ENCODE measurements at regions not wholly inside any gene's neighbourhood (a gene's known extent, or its start where the extent isn't known, plus 50 kb on each side); places are given as distances from the start of the nearest gene placed in this dataset.

- DNase-seq (ENCODE audit: low spot score) (no peak), ATAC-seq (no peak)
- Histone ChIP-seq H3K4me2 (no peak overlapping the region), H4K20me1 (replicated peaks; ENCODE audit: insufficient read depth) (no peaks in the 10 kb centered on the region), H3K9me2 (ENCODE audit: insufficient read depth) (peaks cover 17% of the 10 kb centered on the region; the same call in 1 of the 2 replicates), H3K27me3 (ENCODE audit: insufficient read depth) (no peaks in the 10 kb centered on the region), H3K4me3 (no peak overlapping the region), H3K79me2 (replicated peaks; ENCODE audit: insufficient read depth) (no peaks in the 10 kb centered on the region), H3K4me1 (ENCODE audit: insufficient read depth) (no peaks in the 10 kb centered on the region), H3K36me3 (ENCODE audit: insufficient read depth) (no peaks in the 10 kb centered on the region), H3F3A (replicated peaks; ENCODE audit: low read depth) (no peaks in the 10 kb centered on the region), H3K27ac (ENCODE audit: low read depth) (no peak overlapping the region), H2AFZ (no peak overlapping the region)
- no peak for TF ChIP-seq EZH2phosphoT487 (IDR thresholded peaks at IDR 0.05; ENCODE audit: unreplicated experiment)
- TF ChIP-seq CREB1 (CRISPR knock-in tag; IDR thresholded peaks at IDR 0.05; ENCODE audit: low read depth), result no peak
- no peak for TF ChIP-seq STAT1 (IDR thresholded peaks at IDR 0.05; ENCODE audit: unreplicated experiment)
- Mint-ChIP-seq H3K4me1 (no peaks in the 10 kb centered on the region), H3K27me3 (ENCODE audit: insufficient read depth, low read depth, poor library complexity) (no peaks in the 10 kb centered on the region), H3K36me3 (ENCODE audit: low read depth) (no peaks in the 10 kb centered on the region; the same call in 2 of the 3 replicates), H3K4me3 (no peak overlapping the region), H3K9me3 (peaks cover 2% of the 10 kb centered on the region; the same call in 1 of the 3 replicates), H3K27ac (no peak overlapping the region)
These were observed 349.8 kb upstream of the CPEB2 start for GRCh38 chr4:14652522-14652921.

- H3K9me2 ChIP-seq (ENCODE audit: insufficient read depth), result peaks cover 17% of the 10 kb centered on the region; the same call in 1 of the 2 replicates
- peaks cover 2% of the 10 kb centered on the region; the same call in 1 of the 3 replicates for H3K9me3 Mint-ChIP-seq
- no peaks in the 10 kb centered on the region; the same call in 2 of the 3 replicates for H3K36me3 Mint-ChIP-seq (ENCODE audit: low read depth)
- H3K36me3 ChIP-seq (ENCODE audit: insufficient read depth), result no peaks in the 10 kb centered on the region
- TF ChIP-seq, protein P1, sequence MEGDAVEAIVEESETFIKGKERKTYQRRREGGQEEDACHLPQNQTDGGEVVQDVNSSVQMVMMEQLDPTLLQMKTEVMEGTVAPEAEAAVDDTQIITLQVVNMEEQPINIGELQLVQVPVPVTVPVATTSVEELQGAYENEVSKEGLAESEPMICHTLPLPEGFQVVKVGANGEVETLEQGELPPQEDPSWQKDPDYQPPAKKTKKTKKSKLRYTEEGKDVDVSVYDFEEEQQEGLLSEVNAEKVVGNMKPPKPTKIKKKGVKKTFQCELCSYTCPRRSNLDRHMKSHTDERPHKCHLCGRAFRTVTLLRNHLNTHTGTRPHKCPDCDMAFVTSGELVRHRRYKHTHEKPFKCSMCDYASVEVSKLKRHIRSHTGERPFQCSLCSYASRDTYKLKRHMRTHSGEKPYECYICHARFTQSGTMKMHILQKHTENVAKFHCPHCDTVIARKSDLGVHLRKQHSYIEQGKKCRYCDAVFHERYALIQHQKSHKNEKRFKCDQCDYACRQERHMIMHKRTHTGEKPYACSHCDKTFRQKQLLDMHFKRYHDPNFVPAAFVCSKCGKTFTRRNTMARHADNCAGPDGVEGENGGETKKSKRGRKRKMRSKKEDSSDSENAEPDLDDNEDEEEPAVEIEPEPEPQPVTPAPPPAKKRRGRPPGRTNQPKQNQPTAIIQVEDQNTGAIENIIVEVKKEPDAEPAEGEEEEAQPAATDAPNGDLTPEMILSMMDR (conservative IDR thresholded peaks at IDR 0.05; ENCODE audit: low read depth in 2 of 2), result no peak
- no peak for TF ChIP-seq EZH2 (IDR thresholded peaks at IDR 0.05; ENCODE audit: low read depth, unreplicated experiment)
- H3K4me1 ChIP-seq (ENCODE audit: insufficient read depth), result no peaks in the 10 kb centered on the region
- H3K27me3 ChIP-seq (ENCODE audit: insufficient read depth), result no peaks in the 10 kb centered on the region
- H3K4me1 Mint-ChIP-seq, result no peaks in the 10 kb centered on the region
- no peak overlapping the region for H3K4me2 ChIP-seq
- H3K27me3 Mint-ChIP-seq (ENCODE audit: insufficient read depth, low read depth, poor library complexity), result no peaks in the 10 kb centered on the region
- no peak overlapping the region for H3K27ac ChIP-seq (ENCODE audit: low read depth)
- H3F3A ChIP-seq (replicated peaks; ENCODE audit: low read depth), result no peaks in the 10 kb centered on the region
- no peaks in the 10 kb centered on the region for H4K20me1 ChIP-seq (replicated peaks; ENCODE audit: insufficient read depth)
- ATAC-seq, result no peak
- no peak overlapping the region for H3K4me3 ChIP-seq
- no peak overlapping the region for H3K4me3 Mint-ChIP-seq
- no peaks in the 10 kb centered on the region for H3K79me2 ChIP-seq (replicated peaks; ENCODE audit: insufficient read depth)
- H3K27ac Mint-ChIP-seq, result no peak overlapping the region
- no peak overlapping the region for H2AFZ ChIP-seq
- no peak for DNase-seq (ENCODE audit: low spot score)
These were observed 348.9 kb upstream of the CPEB2 start for GRCh38 chr4:14653338-14653737.

GRCh38 chr4:14659286-14659685, 343.0 kb upstream of the CPEB2 start:
- no peaks in the 10 kb centered on the region for H3K4me1 Mint-ChIP-seq
- Histone ChIP-seq H4K20me1 (replicated peaks; ENCODE audit: insufficient read depth) (no peaks in the 10 kb centered on the region), H3K4me2 (no peak overlapping the region), H3K4me1 (ENCODE audit: insufficient read depth) (no peaks in the 10 kb centered on the region), H3K27me3 (ENCODE audit: insufficient read depth) (no peaks in the 10 kb centered on the region), H3K79me2 (replicated peaks; ENCODE audit: insufficient read depth) (no peaks in the 10 kb centered on the region), H3K9me2 (ENCODE audit: insufficient read depth) (peaks cover under 1% of the 10 kb centered on the region; the same call in 1 of the 2 replicates), H3K4me3 (no peak overlapping the region), H2AFZ (no peak overlapping the region), H3F3A (replicated peaks; ENCODE audit: low read depth) (no peaks in the 10 kb centered on the region), H3K36me3 (ENCODE audit: insufficient read depth) (no peaks in the 10 kb centered on the region), H3K27ac (ENCODE audit: low read depth) (no peak overlapping the region)
- no peak overlapping the region for H3K27ac Mint-ChIP-seq
- peaks cover 5% of the 10 kb centered on the region; the same call in 2 of the 3 replicates for H3K9me3 Mint-ChIP-seq
- no peak for ATAC-seq
- DNase-seq (ENCODE audit: low spot score), result no peak
- no peaks in the 10 kb centered on the region for H3K27me3 Mint-ChIP-seq (ENCODE audit: insufficient read depth, low read depth, poor library complexity)
- H3K4me3 Mint-ChIP-seq, result no peak overlapping the region
- H3K36me3 Mint-ChIP-seq (ENCODE audit: low read depth), result no peaks in the 10 kb centered on the region; the same call in 2 of the 3 replicates
- TF ChIP-seq, protein P2, sequence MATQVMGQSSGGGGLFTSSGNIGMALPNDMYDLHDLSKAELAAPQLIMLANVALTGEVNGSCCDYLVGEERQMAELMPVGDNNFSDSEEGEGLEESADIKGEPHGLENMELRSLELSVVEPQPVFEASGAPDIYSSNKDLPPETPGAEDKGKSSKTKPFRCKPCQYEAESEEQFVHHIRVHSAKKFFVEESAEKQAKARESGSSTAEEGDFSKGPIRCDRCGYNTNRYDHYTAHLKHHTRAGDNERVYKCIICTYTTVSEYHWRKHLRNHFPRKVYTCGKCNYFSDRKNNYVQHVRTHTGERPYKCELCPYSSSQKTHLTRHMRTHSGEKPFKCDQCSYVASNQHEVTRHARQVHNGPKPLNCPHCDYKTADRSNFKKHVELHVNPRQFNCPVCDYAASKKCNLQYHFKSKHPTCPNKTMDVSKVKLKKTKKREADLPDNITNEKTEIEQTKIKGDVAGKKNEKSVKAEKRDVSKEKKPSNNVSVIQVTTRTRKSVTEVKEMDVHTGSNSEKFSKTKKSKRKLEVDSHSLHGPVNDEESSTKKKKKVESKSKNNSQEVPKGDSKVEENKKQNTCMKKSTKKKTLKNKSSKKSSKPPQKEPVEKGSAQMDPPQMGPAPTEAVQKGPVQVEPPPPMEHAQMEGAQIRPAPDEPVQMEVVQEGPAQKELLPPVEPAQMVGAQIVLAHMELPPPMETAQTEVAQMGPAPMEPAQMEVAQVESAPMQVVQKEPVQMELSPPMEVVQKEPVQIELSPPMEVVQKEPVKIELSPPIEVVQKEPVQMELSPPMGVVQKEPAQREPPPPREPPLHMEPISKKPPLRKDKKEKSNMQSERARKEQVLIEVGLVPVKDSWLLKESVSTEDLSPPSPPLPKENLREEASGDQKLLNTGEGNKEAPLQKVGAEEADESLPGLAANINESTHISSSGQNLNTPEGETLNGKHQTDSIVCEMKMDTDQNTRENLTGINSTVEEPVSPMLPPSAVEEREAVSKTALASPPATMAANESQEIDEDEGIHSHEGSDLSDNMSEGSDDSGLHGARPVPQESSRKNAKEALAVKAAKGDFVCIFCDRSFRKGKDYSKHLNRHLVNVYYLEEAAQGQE (IDR thresholded peaks at IDR 0.05; ENCODE audit: unreplicated experiment), result no peak
- TF ChIP-seq EZH2phosphoT487 (IDR thresholded peaks at IDR 0.05; ENCODE audit: unreplicated experiment) (no peak), NANOG (IDR thresholded peaks at IDR 0.05; ENCODE audit: borderline replicate concordance) (no peak), STAT1 (IDR thresholded peaks at IDR 0.05; ENCODE audit: unreplicated experiment) (no peak)

Measured in GM23338 (cell line).